ENCODE measurements at regions not wholly inside any gene's neighbourhood (a gene's known extent, or its start where the extent isn't known, plus 50 kb on each side); places are given as distances from the start of the nearest gene placed in this dataset.

- DNase-seq = no peak
Observed at GRCh38 chr4:177574446-177574845, 132.2 kb upstream of the AGA start.

- no peak for DNase-seq
Observed at GRCh38 chr4:177579649-177580048, 137.4 kb upstream of the AGA start.

GRCh38 chr4:177582992-177583391, 140.8 kb upstream of the AGA start:
- no peak for DNase-seq

DNA sequence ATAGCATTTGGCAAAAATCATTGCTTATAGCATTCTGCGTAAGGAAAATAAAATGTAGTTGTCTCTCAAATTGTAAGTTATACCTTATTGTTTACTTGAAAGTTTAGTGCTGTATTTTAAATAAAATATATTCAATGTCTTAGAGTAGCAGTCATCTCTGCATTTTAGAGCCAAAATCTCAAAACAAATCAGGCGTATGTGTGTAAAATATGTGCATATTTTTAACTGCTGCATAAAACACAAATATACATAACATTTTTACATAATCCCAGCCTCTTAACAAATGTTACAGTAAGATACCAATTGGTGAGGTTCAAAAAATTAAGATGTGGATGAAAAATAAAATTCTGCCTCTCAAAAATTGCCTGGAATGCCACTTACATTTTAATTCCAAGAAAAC, 145.8 kb upstream of the AGA start:
- DNase-seq = no peak

- DNase-seq = no peak
Observed at GRCh38 chr4:177595386-177595785, 153.1 kb upstream of the AGA start.

- DNase-seq = peak; percentile 7
Observed at GRCh38 chr4:177596035-177596434, 153.8 kb upstream of the AGA start.

- no peak for DNase-seq
Observed at GRCh38 chr4:177596991-177597390, 154.8 kb upstream of the AGA start.

- no peak for DNase-seq
Observed at GRCh38 chr4:177605252-177605651, 163.0 kb upstream of the AGA start.

DNA sequence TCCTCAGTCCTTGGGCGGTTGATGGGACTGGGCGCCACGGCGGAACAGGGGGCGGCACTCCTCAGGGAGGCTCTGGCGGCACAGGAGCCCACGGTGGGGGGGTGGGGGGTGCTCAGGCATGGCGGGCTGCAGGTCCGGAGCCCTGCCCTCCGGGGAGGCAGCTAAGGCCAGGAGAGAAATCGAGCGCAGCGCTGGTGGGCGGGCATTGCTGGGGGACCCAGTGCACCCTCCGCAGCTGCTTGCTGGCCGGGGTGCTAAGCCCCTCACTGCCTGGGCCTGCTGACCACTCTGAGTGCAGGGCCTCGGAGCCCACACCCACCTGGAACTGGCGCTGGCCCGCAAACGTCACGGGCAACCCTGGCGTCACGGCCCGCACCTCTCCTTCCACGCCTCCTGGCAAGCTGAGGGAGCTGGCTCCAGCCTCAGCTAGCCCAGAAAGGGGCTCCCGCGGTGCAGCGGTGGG, 164.9 kb upstream of the AGA start:
- no peak for DNase-seq

- DNase-seq = no peak
Observed at GRCh38 chr4:177611974-177612664, 169.9 kb upstream of the AGA start.

DNA sequence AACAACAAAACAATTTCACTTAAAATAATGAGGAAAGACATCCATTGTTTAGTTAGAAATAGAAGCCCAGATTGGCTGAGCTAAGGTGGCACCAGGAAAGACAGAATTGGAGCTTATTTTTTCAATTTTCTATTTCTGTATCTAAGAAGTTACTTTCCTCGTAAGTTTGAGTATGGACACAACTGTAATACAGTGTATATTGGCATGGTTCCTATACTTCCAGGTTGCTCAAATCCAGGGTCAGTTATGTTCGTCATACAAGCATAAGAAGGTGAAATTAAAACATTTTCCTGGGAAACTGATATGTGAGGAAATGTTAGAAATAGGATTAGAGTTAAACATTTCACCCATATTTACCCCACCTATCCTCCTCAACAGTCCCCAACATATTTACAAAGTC, 170.4 kb upstream of the AGA start:
- no peak for DNase-seq

- DNase-seq = no peak
Observed at GRCh38 chr4:177632481-177632880, 190.2 kb upstream of the AGA start.

- no peak for DNase-seq
Observed at GRCh38 chr4:177638871-177639270, 196.6 kb upstream of the AGA start.

DNA sequence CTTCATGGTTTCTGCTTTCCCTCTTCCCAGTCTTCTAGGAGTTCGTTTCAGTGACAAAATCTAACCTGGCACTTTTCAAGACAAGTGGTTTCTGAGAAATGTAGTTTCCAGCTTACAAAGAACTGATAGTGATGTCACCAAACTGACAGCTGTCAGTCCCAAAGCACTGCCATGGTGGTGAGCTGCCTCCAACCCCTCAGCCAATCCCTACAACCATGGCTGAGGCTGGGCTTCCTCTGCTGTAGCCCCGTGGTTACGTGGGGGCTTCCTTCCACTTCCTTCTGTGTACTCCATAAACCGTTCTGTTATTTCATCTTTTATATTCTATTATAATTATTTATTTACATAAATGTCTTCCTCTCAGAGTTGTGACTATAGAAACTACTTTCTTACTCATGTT, 198.6 kb upstream of the AGA start:
- no peak for DNase-seq

GRCh38 chr4:177660223-177660622, 218.0 kb upstream of the AGA start:
- no peak for DNase-seq

DNA sequence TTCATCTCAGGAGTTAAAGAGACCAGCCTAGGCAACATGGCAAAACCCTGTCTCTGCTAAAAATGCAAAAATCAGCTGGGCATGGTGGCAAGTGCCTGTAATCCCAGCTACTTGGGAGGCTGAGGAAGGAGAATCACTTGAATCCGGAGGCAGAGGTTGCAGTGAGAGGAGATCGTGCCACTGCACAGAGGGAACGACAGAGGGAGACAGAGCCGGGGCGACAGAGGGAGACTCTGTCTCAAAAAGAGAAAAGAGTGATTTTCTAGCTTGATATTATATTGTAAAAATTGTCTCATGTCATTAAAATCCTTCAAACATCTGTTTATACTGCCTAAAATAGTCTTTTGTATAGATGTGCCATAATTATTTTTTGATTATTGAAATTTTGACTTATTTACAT, 225.4 kb upstream of the AGA start:
- no peak for DNase-seq

DNA sequence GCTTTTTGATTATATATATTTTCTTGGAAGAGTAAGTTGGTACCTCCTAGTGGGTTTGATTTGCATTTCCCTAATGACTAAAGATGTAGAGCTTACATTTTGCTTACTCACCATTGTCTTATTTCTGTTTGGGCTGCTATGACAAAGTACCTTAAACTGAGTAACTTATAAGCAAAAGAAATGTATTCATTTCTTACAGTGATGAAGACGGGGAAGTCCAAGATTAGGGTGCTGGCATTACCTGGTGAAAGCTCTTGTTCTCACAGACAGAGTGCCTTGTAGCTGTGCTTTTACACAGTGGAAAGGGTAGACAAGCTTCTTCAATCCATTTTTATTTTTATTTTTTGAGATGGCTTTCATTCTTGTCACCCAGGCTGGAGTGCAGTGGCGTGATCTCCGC, 229.2 kb upstream of the AGA start:
- no peak for DNase-seq

DNA sequence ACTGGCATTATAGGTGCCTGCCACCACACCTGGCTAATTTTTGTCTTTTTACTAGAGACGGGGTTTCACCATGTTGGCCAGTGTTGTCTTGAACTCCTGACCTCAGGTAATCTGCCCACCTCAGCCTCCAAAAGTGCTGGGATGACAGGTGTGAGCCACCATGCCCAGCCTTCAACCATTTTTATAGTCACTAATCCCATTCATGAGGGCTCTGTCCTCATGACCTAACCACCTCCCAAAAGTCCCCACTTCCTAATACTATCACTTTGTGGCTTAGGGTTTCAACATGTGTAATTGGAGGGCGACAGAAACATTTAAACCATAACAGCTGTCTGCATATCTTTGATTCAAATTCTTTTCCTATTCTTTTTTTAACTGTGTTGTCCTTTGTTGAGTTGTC, 229.6 kb upstream of the AGA start:
- DNase-seq = no peak

DNA sequence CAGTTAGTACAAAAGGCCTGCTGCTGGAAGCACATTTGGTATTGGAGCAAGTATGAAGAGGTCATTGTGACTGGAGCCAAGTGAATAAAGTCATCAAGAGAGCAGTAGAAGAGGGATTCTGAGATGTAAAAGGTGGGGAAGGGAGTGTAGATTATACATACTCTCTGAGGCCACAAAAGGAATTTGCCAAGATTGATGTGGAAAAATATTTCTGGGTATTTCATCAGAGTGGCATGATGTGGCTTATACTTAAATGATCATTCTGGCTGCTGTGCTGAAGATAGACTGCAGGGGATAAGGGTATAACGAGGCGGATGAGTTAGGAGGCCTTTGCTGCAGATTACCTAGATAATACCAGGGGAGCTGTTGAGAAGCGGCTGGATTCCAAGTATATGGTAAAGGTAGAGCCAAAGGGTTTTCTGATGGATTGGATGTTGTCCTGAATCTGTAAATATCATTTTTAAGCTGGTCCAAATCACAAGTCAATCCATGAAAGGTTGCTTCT, 231.8 kb upstream of the AGA start:
- DNase-seq = no peak

GRCh38 chr4:177680308-177680707, 238.1 kb upstream of the AGA start:
- DNase-seq = no peak

DNA sequence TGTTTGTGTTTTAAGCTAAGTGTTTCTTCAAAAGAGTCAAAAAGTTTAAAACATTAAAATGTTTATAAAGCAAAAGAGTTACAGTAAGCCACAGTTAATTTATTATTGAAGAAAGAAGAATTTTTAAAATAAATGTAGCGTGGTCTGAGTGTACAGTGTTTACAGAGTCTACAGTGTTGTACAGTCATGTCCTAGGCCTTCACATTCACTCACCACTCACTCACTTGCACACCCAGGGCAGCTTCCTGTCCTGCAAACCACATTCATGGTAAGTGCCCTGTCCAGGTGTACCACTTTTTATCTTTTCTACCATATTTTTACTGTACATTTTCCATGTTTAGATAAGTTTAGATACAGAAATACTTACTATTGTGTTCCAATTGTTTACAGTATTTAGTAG, 239.7 kb upstream of the AGA start:
- no peak for DNase-seq

DNA sequence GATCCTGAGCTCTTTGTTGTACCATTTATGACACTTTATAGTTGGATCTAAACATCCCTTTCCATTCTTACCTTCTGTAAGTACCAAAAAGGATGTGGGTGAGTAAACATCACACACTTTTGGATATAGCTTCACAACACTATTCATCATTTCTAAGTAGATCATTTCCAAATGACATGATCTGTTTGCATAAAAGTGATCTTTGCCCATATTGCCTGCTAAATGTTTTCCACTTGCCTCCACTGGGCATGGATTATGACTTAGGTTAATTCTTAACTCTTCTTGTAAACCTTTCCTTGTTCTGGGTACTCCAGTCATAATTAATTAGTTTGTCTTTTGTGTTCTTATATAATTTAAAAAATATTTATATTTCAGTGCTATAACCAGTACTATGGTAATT, 244.9 kb upstream of the AGA start:
- no peak for DNase-seq

- DNase-seq = no peak
Observed at GRCh38 chr4:177692907-177693306, 250.7 kb upstream of the AGA start.

DNA sequence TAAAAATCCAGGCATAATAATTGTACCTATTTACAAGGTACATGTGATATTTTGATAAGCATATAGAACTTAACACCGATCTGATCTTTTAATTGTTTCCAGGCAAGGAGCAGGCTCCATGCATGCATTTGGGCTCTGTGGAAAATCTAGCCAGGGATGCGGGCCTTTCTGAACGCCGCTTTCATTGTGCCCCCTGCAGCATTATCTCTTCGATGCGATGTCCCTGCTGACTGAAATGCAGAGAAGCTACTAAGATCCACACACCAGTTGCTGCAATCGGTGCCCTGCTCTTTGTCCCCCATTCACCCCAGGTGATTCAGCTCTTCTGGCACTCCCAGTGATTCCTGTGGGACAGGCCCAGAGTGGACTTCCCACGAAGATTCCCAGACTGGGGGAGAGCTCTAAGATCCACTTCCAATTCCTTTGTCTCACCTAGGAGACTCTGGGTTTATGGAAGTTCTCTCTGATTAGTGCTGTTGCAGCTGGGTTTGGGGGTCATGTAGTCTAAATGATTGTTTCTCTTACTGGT, 254.3 kb upstream of the AGA start:
- DNase-seq = no peak

Measured in stimulated activated CD4-positive, alpha-beta T cell treated with anti-CD3 and anti-CD28 coated beads, Interleukin-12 subunit alpha, Interleukin-12 subunit beta, amount 100 ng/mL, for 4 hours (primary cell).